Activated naive CD4-positive, alpha-beta T cell treated with anti-CD3 and anti-CD28 coated beads for 36 hours (primary cell): ENCODE measurements at regions not wholly inside any gene's neighbourhood (a gene's known extent, or its start where the extent isn't known, plus 50 kb on each side); places are given as distances from the start of the nearest gene placed in this dataset.

Experiments used
- CTCF ChIA-PET: fragments of 350-600 bp; sonication (Branson Sonifier 250); formaldehyde crosslinking; loops from one replicate; lab custom pipeline; 2021; ENCODE audit warnings: antibody characterized with exemption; lab: Charles Lee
- DNase-seq: peaks from one replicate; pipeline ENCODE4 v3.0.0-alpha.2; 2020
- H3K27ac Mint-ChIP-seq: one replicate; pipeline ENCODE4 v1.8.0; 2021; ENCODE audit warnings: mild to moderate bottlenecking, mixed read lengths
- H3K27me3 Mint-ChIP-seq: one replicate; pipeline ENCODE4 v1.8.0; 2021; ENCODE audit warnings: low read depth, mixed read lengths
- H3K36me3 Mint-ChIP-seq: one replicate; pipeline ENCODE4 v1.8.0; 2021; ENCODE audit warnings: low read depth, mixed read lengths
- H3K4me1 Mint-ChIP-seq: one replicate; pipeline ENCODE4 v1.8.0; 2021; ENCODE audit warnings: low read depth, mixed read lengths
- H3K4me3 Mint-ChIP-seq: one replicate; pipeline ENCODE4 v1.8.0; 2021; ENCODE audit warnings: mild to moderate bottlenecking, moderate library complexity, mixed read lengths
- H3K9me3 Mint-ChIP-seq: one replicate; pipeline ENCODE4 v1.8.0; 2021; ENCODE audit warnings: mixed read lengths
- intact Hi-C: fragments of 100-400 bp; cut with micrococcal nuclease; formaldehyde crosslinking; loops from one replicate; pipeline ENCODE4 v1.15.1; 2023

GRCh38 chr1:204756811-204757210 is 71.3 kb upstream of the LRRN2 start:
- DNase-seq, result no peak
- no peak overlapping the region for H3K4me3 Mint-ChIP-seq
- CTCF ChIA-PET, result interaction anchor here (1.4 to 2.6 kb wide), 4 partner anchors 10 to 191 kb away, joined by 5 to 11 read pairs (median 8); no protein-coding TSS in a partner anchor
- H3K27me3 Mint-ChIP-seq, result no peaks in the 10 kb centered on the region
- no peak overlapping the region for H3K27ac Mint-ChIP-seq
- H3K9me3 Mint-ChIP-seq, result no peaks in the 10 kb centered on the region
- intact Hi-C loops, result no loop called here
- no peaks in the 10 kb centered on the region for H3K36me3 Mint-ChIP-seq
- no peaks in the 10 kb centered on the region for H3K4me1 Mint-ChIP-seq

GRCh38 chr1:204758601-204759000 is 73.1 kb upstream of the LRRN2 start:
- Mint-ChIP-seq H3K9me3 (no peaks in the 10 kb centered on the region), H3K27me3 (no peaks in the 10 kb centered on the region), H3K4me1 (peaks cover 2% of the 10 kb centered on the region), H3K36me3 (no peaks in the 10 kb centered on the region), H3K4me3 (no peak overlapping the region), H3K27ac (no peak overlapping the region)
- no peak for DNase-seq
- CTCF ChIA-PET, result interaction anchor here (1.1 kb wide), 1 partner anchor 65 kb away, joined by 4 read pairs; no protein-coding TSS in a partner anchor
- intact Hi-C loops, result no loop called here

GRCh38 chr1:204760350-204760749 is 74.8 kb upstream of the LRRN2 start:
- Mint-ChIP-seq H3K36me3 (no peaks in the 10 kb centered on the region), H3K27me3 (no peaks in the 10 kb centered on the region), H3K27ac (no peak overlapping the region), H3K9me3 (no peaks in the 10 kb centered on the region), H3K4me3 (no peak overlapping the region), H3K4me1 (peaks cover 6% of the 10 kb centered on the region)
- CTCF ChIA-PET, result interaction anchor here (0.6 to 3.4 kb wide), 5 partner anchors 14 to 194 kb away, joined by 3 to 29 read pairs (median 12); no protein-coding TSS in a partner anchor
- intact Hi-C loops, result loop anchor here (5.0 to 10.0 kb wide), 2 partner anchors 68 to 316 kb away; no protein-coding TSS in a partner anchor
- no peak for DNase-seq

GRCh38 chr1:204760757-204761156 is 75.2 kb upstream of the LRRN2 start:
- H3K4me3 Mint-ChIP-seq, result no peak overlapping the region
- no peaks in the 10 kb centered on the region for H3K27me3 Mint-ChIP-seq
- no peaks in the 10 kb centered on the region for H3K36me3 Mint-ChIP-seq
- H3K4me1 Mint-ChIP-seq, result peaks cover 6% of the 10 kb centered on the region
- H3K9me3 Mint-ChIP-seq, result no peaks in the 10 kb centered on the region
- DNase-seq, result no peak
- H3K27ac Mint-ChIP-seq, result no peak overlapping the region
- intact Hi-C loops, result loop anchor here (5.0 to 10.0 kb wide), 2 partner anchors 68 to 316 kb away; no protein-coding TSS in a partner anchor
- CTCF ChIA-PET, result interaction anchor here (0.6 to 3.4 kb wide), 5 partner anchors 15 to 363 kb away, joined by 4 to 29 read pairs (median 12); no protein-coding TSS in a partner anchor

GRCh38 chr1:204763773-204764427 is 78.4 kb upstream of the LRRN2 start:
- no peak overlapping the region for H3K4me3 Mint-ChIP-seq
- no peaks in the 10 kb centered on the region for H3K36me3 Mint-ChIP-seq
- DNase-seq, result peak; percentile 85
- CTCF ChIA-PET, result interaction anchor here (0.7 to 2.7 kb wide), 48 partner anchors 8 to 333 kb away, joined by 3 to 44 read pairs (median 4); no protein-coding TSS in a partner anchor
- no peaks in the 10 kb centered on the region for H3K9me3 Mint-ChIP-seq
- H3K27me3 Mint-ChIP-seq, result peaks cover 3% of the 10 kb centered on the region
- intact Hi-C loops, result loop anchor here (1.0 to 10.0 kb wide), 5 partner anchors 17 to 319 kb away; no protein-coding TSS in a partner anchor
- H3K27ac Mint-ChIP-seq, result no peak overlapping the region
- peaks cover 6% of the 10 kb centered on the region for H3K4me1 Mint-ChIP-seq

- Mint-ChIP-seq H3K4me1 (no peaks in the 10 kb centered on the region), H3K27me3 (peaks cover 3% of the 10 kb centered on the region), H3K36me3 (no peaks in the 10 kb centered on the region), H3K27ac (no peak overlapping the region), H3K9me3 (no peaks in the 10 kb centered on the region), H3K4me3 (no peak overlapping the region)
- no peak for DNase-seq
- CTCF ChIA-PET, result interaction anchor here (0.5 to 1.8 kb wide), 3 partner anchors 22 to 247 kb away, joined by 3 to 5 read pairs (median 4); no protein-coding TSS in a partner anchor
- intact Hi-C loops, result loop anchor here (5.0 to 10.0 kb wide), 2 partner anchors 325 to 492 kb away; no protein-coding TSS in a partner anchor
Observed at GRCh38 chr1:204769997-204770396, 84.5 kb upstream of the LRRN2 start.

- H3K27ac Mint-ChIP-seq, result no peak overlapping the region
- no peak overlapping the region for H3K4me3 Mint-ChIP-seq
- CTCF ChIA-PET, result interaction anchor here (1.1 to 2.2 kb wide), 6 partner anchors 8 to 36 kb away, joined by 4 to 12 read pairs (median 6); no protein-coding TSS in a partner anchor
- no peaks in the 10 kb centered on the region for H3K36me3 Mint-ChIP-seq
- intact Hi-C loops, result loop anchor here (5.0 kb wide), 1 partner anchor 491 kb away; no protein-coding TSS in a partner anchor
- H3K9me3 Mint-ChIP-seq, result no peaks in the 10 kb centered on the region
- no peak for DNase-seq
- H3K4me1 Mint-ChIP-seq, result no peaks in the 10 kb centered on the region
- peaks cover 3% of the 10 kb centered on the region for H3K27me3 Mint-ChIP-seq
Observed at GRCh38 chr1:204771358-204771757, 85.8 kb upstream of the LRRN2 start.

GRCh38 chr1:204773246-204773645 is 87.7 kb upstream of the LRRN2 start:
- H3K4me1 Mint-ChIP-seq, result no peaks in the 10 kb centered on the region
- DNase-seq, result no peak
- H3K9me3 Mint-ChIP-seq, result no peaks in the 10 kb centered on the region
- H3K27ac Mint-ChIP-seq, result no peak overlapping the region
- peaks cover under 1% of the 10 kb centered on the region for H3K27me3 Mint-ChIP-seq
- CTCF ChIA-PET, result interaction anchor here (2.2 kb wide), 1 partner anchor 27 kb away, joined by 12 read pairs; no protein-coding TSS in a partner anchor
- H3K36me3 Mint-ChIP-seq, result no peaks in the 10 kb centered on the region
- no peak overlapping the region for H3K4me3 Mint-ChIP-seq
- intact Hi-C loops, result loop anchor here (5.0 kb wide), 1 partner anchor 489 kb away; no protein-coding TSS in a partner anchor

GRCh38 chr1:204775546-204775945 is 90.0 kb upstream of the LRRN2 start:
- intact Hi-C loops, result no loop called here
- H3K36me3 Mint-ChIP-seq, result no peaks in the 10 kb centered on the region
- H3K27ac Mint-ChIP-seq, result no peak overlapping the region
- no peaks in the 10 kb centered on the region for H3K4me1 Mint-ChIP-seq
- no peak overlapping the region for H3K4me3 Mint-ChIP-seq
- DNase-seq, result no peak
- H3K9me3 Mint-ChIP-seq, result no peaks in the 10 kb centered on the region
- CTCF ChIA-PET, result interaction anchor here (1.0 to 3.6 kb wide), 3 partner anchors 12 to 32 kb away, joined by 5 to 15 read pairs (median 7); no protein-coding TSS in a partner anchor
- no peaks in the 10 kb centered on the region for H3K27me3 Mint-ChIP-seq

- no peak for DNase-seq
- Mint-ChIP-seq H3K4me3 (no peak overlapping the region), H3K4me1 (no peaks in the 10 kb centered on the region), H3K27ac (no peak overlapping the region), H3K27me3 (no peaks in the 10 kb centered on the region), H3K36me3 (no peaks in the 10 kb centered on the region), H3K9me3 (no peaks in the 10 kb centered on the region)
- CTCF ChIA-PET, result interaction anchor here (1.0 to 3.6 kb wide), 2 partner anchors 15 to 30 kb away, joined by 3 to 15 read pairs; no protein-coding TSS in a partner anchor
- intact Hi-C loops, result no loop called here
Observed at GRCh38 chr1:204777591-204777990, 92.1 kb upstream of the LRRN2 start.

GRCh38 chr1:204780630-204781029 is 90.0 kb upstream of the NFASC start:
- no peak for DNase-seq
- Mint-ChIP-seq H3K4me1 (no peaks in the 10 kb centered on the region), H3K27ac (no peak overlapping the region), H3K27me3 (no peaks in the 10 kb centered on the region), H3K4me3 (no peak overlapping the region), H3K9me3 (no peaks in the 10 kb centered on the region), H3K36me3 (no peaks in the 10 kb centered on the region)
- CTCF ChIA-PET, result interaction anchor here (1.3 to 3.2 kb wide), 3 partner anchors 12 to 26 kb away, joined by 6 to 18 read pairs (median 12); no protein-coding TSS in a partner anchor
- intact Hi-C loops, result no loop called here

GRCh38 chr1:204782118-204782700 is 88.5 kb upstream of the NFASC start:
- CTCF ChIA-PET, result interaction anchor here (1.7 to 3.2 kb wide), 2 partner anchors 10 to 217 kb away, joined by 6 to 18 read pairs; no protein-coding TSS in a partner anchor
- Mint-ChIP-seq H3K27me3 (peaks cover 2% of the 10 kb centered on the region), H3K9me3 (no peaks in the 10 kb centered on the region), H3K4me3 (no peak overlapping the region), H3K36me3 (no peaks in the 10 kb centered on the region), H3K4me1 (no peaks in the 10 kb centered on the region), H3K27ac (no peak overlapping the region)
- DNase-seq, result no peak
- intact Hi-C loops, result no loop called here
